ENCODE measurements at regions not wholly inside any gene's neighbourhood (a gene's known extent, or its start where the extent isn't known, plus 50 kb on each side); places are given as distances from the start of the nearest gene placed in this dataset.

- Histone ChIP-seq H2AFZ (replicated peaks) (no peak overlapping the region), H3K4me1 (peaks cover 29% of the 10 kb centered on the region), H4K20me1 (ENCODE audit: low read depth) (no peaks in the 10 kb centered on the region), H3K9me3 (ENCODE audit: low read depth) (no peaks in the 10 kb centered on the region), H3K4me2 (peak overlapping the region; percentile 69), H3K36me3 (no peaks in the 10 kb centered on the region), H3K9ac (no peak overlapping the region), H3K4me3 (peak overlapping the region; percentile 11), H3F3A (ENCODE audit: low read depth) (peaks cover 33% of the 10 kb centered on the region), H3K27me3 (no peaks in the 10 kb centered on the region), H3K27ac (no peak overlapping the region), H3K79me2 (ENCODE audit: low read depth) (no peaks in the 10 kb centered on the region)
- Mint-ChIP-seq H3K27me3 (ENCODE audit: insufficient read depth, low read depth) (peaks cover 21% of the 10 kb centered on the region), H3K36me3 (no peaks in the 10 kb centered on the region), H3K4me3 (no peak overlapping the region), H3K9me3 (peaks cover 21% of the 10 kb centered on the region), H3K4me1 (peaks cover 42% of the 10 kb centered on the region), H3K27ac (no peak overlapping the region)
- TF ChIP-seq EZH2 (IDR thresholded peaks at IDR 0.05), result no peak
- TF ChIP-seq CTCF (IDR thresholded peaks at IDR 0.05), result no peak
- no peak for TF ChIP-seq EZH2phosphoT487 (IDR thresholded peaks at IDR 0.05)
- DNase-seq (ENCODE audit: low spot score), result peak; percentile 42
These were observed 115.5 kb upstream of the NLRP1 start for GRCh38 chr17:5699814-5700213.

GRCh38 chr17:5700745-5701144, 116.4 kb upstream of the NLRP1 start:
- peak overlapping the region; percentile 36 for H3K27ac Mint-ChIP-seq
- H3K36me3 ChIP-seq, result no peaks in the 10 kb centered on the region
- peak overlapping the region; percentile 69 for H3K4me2 ChIP-seq
- peak overlapping the region; percentile 33 for H3K4me3 Mint-ChIP-seq
- H3K79me2 ChIP-seq (ENCODE audit: low read depth), result no peaks in the 10 kb centered on the region
- no peaks in the 10 kb centered on the region for H3K36me3 Mint-ChIP-seq
- no peak overlapping the region for H3K9ac ChIP-seq
- peaks cover 38% of the 10 kb centered on the region for H3K4me1 ChIP-seq
- no peak for TF ChIP-seq EZH2 (IDR thresholded peaks at IDR 0.05)
- no peak for TF ChIP-seq CTCF (IDR thresholded peaks at IDR 0.05)
- H3K4me1 Mint-ChIP-seq, result peaks cover 46% of the 10 kb centered on the region
- no peaks in the 10 kb centered on the region for H3K27me3 ChIP-seq
- peaks cover 21% of the 10 kb centered on the region for H3K9me3 Mint-ChIP-seq
- peaks cover 6% of the 10 kb centered on the region for H4K20me1 ChIP-seq (ENCODE audit: low read depth)
- peak; percentile 49 for DNase-seq (ENCODE audit: low spot score)
- no peak overlapping the region for H3K27ac ChIP-seq
- H3K9me3 ChIP-seq (ENCODE audit: low read depth), result no peaks in the 10 kb centered on the region
- no peak overlapping the region for H3K4me3 ChIP-seq
- H3F3A ChIP-seq (ENCODE audit: low read depth), result peaks cover 42% of the 10 kb centered on the region
- peaks cover 20% of the 10 kb centered on the region for H3K27me3 Mint-ChIP-seq (ENCODE audit: insufficient read depth, low read depth)
- no peak overlapping the region for H2AFZ ChIP-seq (replicated peaks)

GRCh38 chr17:5701381-5701780, 117.1 kb upstream of the NLRP1 start:
- H4K20me1 ChIP-seq (ENCODE audit: low read depth), result peaks cover 9% of the 10 kb centered on the region
- peaks cover 21% of the 10 kb centered on the region for H3K9me3 Mint-ChIP-seq
- H3K36me3 Mint-ChIP-seq, result no peaks in the 10 kb centered on the region
- no peak overlapping the region for H3K4me3 ChIP-seq
- peaks cover 44% of the 10 kb centered on the region for H3K4me1 ChIP-seq
- no peak overlapping the region for H3K9ac ChIP-seq
- H3K79me2 ChIP-seq (ENCODE audit: low read depth), result no peaks in the 10 kb centered on the region
- H3K4me2 ChIP-seq, result peak overlapping the region; percentile 69
- H3K4me1 Mint-ChIP-seq, result peaks cover 49% of the 10 kb centered on the region
- DNase-seq (ENCODE audit: low spot score), result no peak
- H3K27ac ChIP-seq, result no peak overlapping the region
- no peak for TF ChIP-seq CTCF (IDR thresholded peaks at IDR 0.05)
- H3K27me3 ChIP-seq, result no peaks in the 10 kb centered on the region
- no peaks in the 10 kb centered on the region for H3K9me3 ChIP-seq (ENCODE audit: low read depth)
- H3K36me3 ChIP-seq, result no peaks in the 10 kb centered on the region
- no peak overlapping the region for H3K27ac Mint-ChIP-seq
- no peak overlapping the region for H3K4me3 Mint-ChIP-seq
- H2AFZ ChIP-seq (replicated peaks), result no peak overlapping the region
- H3K27me3 Mint-ChIP-seq (ENCODE audit: insufficient read depth, low read depth), result peaks cover 20% of the 10 kb centered on the region
- H3F3A ChIP-seq (ENCODE audit: low read depth), result peaks cover 48% of the 10 kb centered on the region
